Panc1 (cell line): ENCODE measurements at regions not wholly inside any gene's neighbourhood (a gene's known extent, or its start where the extent isn't known, plus 50 kb on each side); places are given as distances from the start of the nearest gene placed in this dataset.

ENCODE experiments used
- ATAC-seq: fragments of 200-7000 bp; cut with Tn5 transposase; 2 replicates; pipeline ENCODE4 v1.9.1; 2020; ENCODE audit warnings: mild to moderate bottlenecking, moderate library complexity
- BruUV-seq: library from RNA; stranded (reverse); fragments of 400-500 nt; replicated peaks from 2 replicates; lab custom pipeline; 2021; lab: Mats Ljungman, UMichigan
- CTCF ChIA-PET: fragments of 300-600 bp; sonication (Branson Sonifier 250); formaldehyde crosslinking; loops from one replicate; lab custom pipeline; 2022; ENCODE audit warnings: antibody characterized with exemption; lab: Charles Lee
- POLR2A ChIA-PET: fragments of 300-600 bp; sonication (Branson Sonifier 250); formaldehyde crosslinking; loops from one replicate; lab custom pipeline; 2022; ENCODE audit warnings: antibody characterized with exemption; lab: Charles Lee
- DNase-seq: peaks from one replicate; pipeline ENCODE4 v3.0.0-alpha.2; 2010; ENCODE audit warnings: low read depth, low spot score
- H3K27ac ChIP-seq: 2 replicates; pipeline ENCODE4 v1.5.1; 2011; ENCODE audit warnings: mild to moderate bottlenecking, low read length, inconsistent platforms
- H3K27me3 ChIP-seq: fragments of 200-500 bp; sonication (Bioruptor generic); 2 replicates; pipeline ENCODE4 v1.6.0; 2014; ENCODE audit warnings: low read length, inconsistent platforms; ENCODE audit not compliant: control insufficient read depth, insufficient read depth
- H3K36me3 ChIP-seq: fragments of 200-500 bp; sonication (Bioruptor generic); 2 replicates; pipeline ENCODE4 v1.5.1; 2014; ENCODE audit warnings: inconsistent platforms, mild to moderate bottlenecking, low read length, moderate library complexity; ENCODE audit not compliant: control insufficient read depth, insufficient read depth
- H3K4me1 ChIP-seq: 2 replicates; pipeline ENCODE4 v1.5.1; 2011; ENCODE audit warnings: inconsistent platforms, mild to moderate bottlenecking, low read length, moderate library complexity; ENCODE audit not compliant: control insufficient read depth, insufficient read depth
- H3K4me3 ChIP-seq, 2 experiments: 2 replicates each; pipeline ENCODE4 v1.5.1; 2011 to 2012; ENCODE audit warnings: low read depth in 2 of 2, low read length in 2 of 2, mild to moderate bottlenecking in 2 of 2, inconsistent platforms in 1 of 2, moderate library complexity in 1 of 2
- H3K9me3 ChIP-seq: fragments of 200-500 bp; sonication (Bioruptor generic); 2 replicates; pipeline ENCODE4 v1.5.1; 2014; ENCODE audit warnings: low read depth, mild to moderate bottlenecking, inconsistent platforms, low read length, moderate library complexity; ENCODE audit not compliant: control insufficient read depth, insufficient read depth
- CTCF ChIP-seq: fragments of 450-650 bp; IDR thresholded peaks from 2 replicates; pipeline ENCODE4 v1.5.1; 2017; ENCODE audit warnings: mild to moderate bottlenecking
- POLR2AphosphoS5 ChIP-seq: IDR thresholded peaks from 2 replicates; pipeline ENCODE4 v1.6.1; 2012; ENCODE audit warnings: mild to moderate bottlenecking, low read depth, low read length, moderate library complexity
- REST ChIP-seq, 2 experiments: IDR thresholded peaks; 2 replicates each; pipeline ENCODE4 v1.6.1; 2011 to 2012; ENCODE audit warnings: low read depth in 2 of 2, control low read depth in 1 of 2, low read length in 1 of 2, mild to moderate bottlenecking in 1 of 2, moderate library complexity in 1 of 2; ENCODE audit not compliant: insufficient read depth in 1 of 2
- SIN3A ChIP-seq: IDR thresholded peaks from 2 replicates; pipeline ENCODE4 v1.6.1; 2012; ENCODE audit warnings: low read depth, mild to moderate bottlenecking, low read length, moderate library complexity, borderline replicate concordance; ENCODE audit not compliant: insufficient read depth
- TCF7L2 ChIP-seq: IDR thresholded peaks from 2 replicates; pipeline ENCODE4 v1.6.1; 2011; ENCODE audit warnings: mild to moderate bottlenecking, low read depth, low read length, inconsistent platforms
- in situ Hi-C: cut with HindIII; loops from 2 replicates; pipeline ENCODE4 v1.10.0; 2016; ENCODE audit warnings: low sequenced_read_pairs, low pct_unique_long_range_greater_than_20kb
- intact Hi-C: fragments of 100-400 bp; cut with micrococcal nuclease; formaldehyde crosslinking; loops from one replicate; pipeline ENCODE4 v1.10.0; 2022; ENCODE audit not compliant: unreplicated experiment

- no TSS peak for BruUV-seq
- Histone ChIP-seq H3K9me3 (no peaks in the 10 kb centered on the region), H3K36me3 (no peaks in the 10 kb centered on the region), H3K27me3 (no peaks in the 10 kb centered on the region), H3K27ac (no peak overlapping the region), H3K4me3 (no peak overlapping the region), H3K4me1 (no peaks in the 10 kb centered on the region)
- ATAC-seq (no peak), DNase-seq (no peak)
- in situ Hi-C loops: no loop called here
- intact Hi-C loops: no loop called here
- ChIA-PET POLR2A (no interaction called here), CTCF (no interaction called here)
- no peak for TF ChIP-seq POLR2AphosphoS5
- no peak for TF ChIP-seq CTCF
- no peak for TF ChIP-seq REST (IDR thresholded peaks at IDR 0.05; ENCODE audit: insufficient read depth in 1 of 2, low read depth in 2 of 2, low read length in 1 of 2)
- no peak for TF ChIP-seq SIN3A
- no peak for TF ChIP-seq TCF7L2
These were observed 125.0 kb upstream of the AADAT start for GRCh38 chr4:170214731-170215130.

DNA sequence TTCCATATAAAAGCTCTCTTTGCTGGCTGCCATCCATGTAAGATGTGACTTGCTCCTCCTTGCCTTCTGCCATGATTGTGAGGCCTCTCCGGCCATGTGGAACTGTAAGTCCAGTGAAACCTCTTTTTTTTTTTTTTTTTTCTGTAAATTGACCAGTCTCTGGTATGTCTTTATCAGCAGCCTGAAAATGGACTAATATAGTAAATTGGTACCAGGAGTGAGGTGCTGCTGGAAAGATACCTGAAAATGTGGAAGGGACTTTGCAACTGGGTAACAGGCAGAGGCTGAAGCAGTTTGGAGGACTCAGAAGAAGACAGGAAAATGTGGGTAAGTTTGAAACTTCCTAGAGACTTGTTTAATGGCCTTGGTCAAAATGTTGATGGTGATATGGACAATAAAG, 124.3 kb upstream of the AADAT start:
- Histone ChIP-seq H3K27ac (no peak overlapping the region), H3K4me3 (no peak overlapping the region), H3K36me3 (no peaks in the 10 kb centered on the region), H3K4me1 (no peaks in the 10 kb centered on the region), H3K9me3 (no peaks in the 10 kb centered on the region), H3K27me3 (no peaks in the 10 kb centered on the region)
- POLR2A ChIA-PET: no interaction called here
- intact Hi-C loops (no loop called here), in situ Hi-C loops (no loop called here)
- ATAC-seq: no peak
- no peak for DNase-seq
- CTCF ChIA-PET: no interaction called here
- BruUV-seq: no TSS peak
- TF ChIP-seq POLR2AphosphoS5: no peak
- TF ChIP-seq TCF7L2: no peak
- no peak for TF ChIP-seq SIN3A
- no peak for TF ChIP-seq CTCF
- no peak for TF ChIP-seq REST (IDR thresholded peaks at IDR 0.05; ENCODE audit: insufficient read depth in 1 of 2, low read depth in 2 of 2, low read length in 1 of 2)
